ENCODE measurements at regions not wholly inside any gene's neighbourhood (a gene's known extent, or its start where the extent isn't known, plus 50 kb on each side); places are given as distances from the start of the nearest gene placed in this dataset.
"Not testable (repeated sequence)": the region's sequence is repeated elsewhere in the genome, so short reads cannot be mapped to it uniquely, and the experiment has no call there.

DNA sequence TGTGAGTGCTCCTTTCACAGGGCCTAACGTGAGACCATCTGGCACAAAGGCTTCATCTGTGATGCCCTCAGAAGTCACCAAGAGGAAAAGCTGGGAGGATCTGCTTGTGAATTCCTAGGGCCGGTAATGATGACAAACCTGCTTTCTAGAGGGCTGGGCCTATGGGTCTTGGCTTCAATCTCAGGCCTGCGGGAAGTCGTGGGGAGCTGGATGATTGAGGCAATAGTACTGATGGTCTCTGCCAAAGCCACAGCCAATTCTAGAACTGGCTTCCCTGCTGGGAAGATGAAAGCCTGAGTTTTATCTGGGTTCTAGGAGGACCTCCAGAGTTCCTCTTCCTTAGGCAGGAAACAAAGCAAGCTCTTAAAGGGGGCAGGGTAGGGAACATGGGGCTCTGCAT, 102.7 kb downstream of the TMEM215 start:
- intact Hi-C loops (cut with micrococcal nuclease): no loop called here

DNA sequence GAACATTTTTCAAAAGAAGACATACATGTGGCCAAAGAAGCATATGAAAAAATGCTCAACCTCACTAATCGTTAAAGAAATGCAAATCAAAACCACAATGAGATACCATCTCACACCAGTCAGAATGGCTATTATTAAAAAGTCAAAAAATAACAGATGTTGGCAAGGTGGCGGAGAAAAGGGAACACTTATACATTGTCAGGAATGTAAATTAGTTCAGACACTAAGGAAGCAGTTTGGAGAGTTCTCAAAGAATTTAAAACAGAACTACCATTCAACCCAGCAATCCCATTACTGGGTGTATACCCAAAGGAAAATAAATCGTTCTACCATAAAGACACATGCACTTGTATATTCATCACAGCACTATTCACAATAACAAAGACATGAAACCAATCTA, 106.9 kb downstream of the APTX start:
- intact Hi-C loops (cut with micrococcal nuclease); H3K27me3 ChIP-seq (ENCODE audit: insufficient read depth, low read length); H3K27ac Mint-ChIP-seq; H3K27me3 Mint-ChIP-seq; H3K4me1 ChIP-seq (ENCODE audit: insufficient read depth, low read length); H3K36me3 Mint-ChIP-seq; H3K4me3 Mint-ChIP-seq; H3K4me1 Mint-ChIP-seq; H3K9me3 Mint-ChIP-seq; CTCF ChIA-PET (ENCODE audit: partially characterized antibody); DNase-seq; H3K27ac ChIP-seq (ENCODE audit: low read depth, low read length); H3K36me3 ChIP-seq (ENCODE audit: insufficient read depth, low read length); H3K4me3 ChIP-seq (ENCODE audit: low read length in 2 of 2); POLR2A ChIA-PET (ENCODE audit: partially characterized antibody); H3K9me3 ChIP-seq (ENCODE audit: control insufficient read depth in 1 of 2, low read length in 2 of 2): not testable (repeated sequence)

More for the DNA sequence above, 102.7 kb downstream of the TMEM215 start:
- Histone ChIP-seq H3K27me3 (ENCODE audit: insufficient read depth, low read length) (no peaks in the 10 kb centered on the region), H3K9me3 (ENCODE audit: control insufficient read depth in 1 of 2, low read length in 2 of 2) (no peaks in the 10 kb centered on the region), H3K36me3 (ENCODE audit: insufficient read depth, low read length) (no peaks in the 10 kb centered on the region), H3K4me1 (ENCODE audit: insufficient read depth, low read length) (no peaks in the 10 kb centered on the region), H3K27ac (ENCODE audit: low read depth, low read length) (no peak overlapping the region), H3K4me3 (ENCODE audit: low read length in 2 of 2) (no peak overlapping the region)
- ChIA-PET CTCF (ENCODE audit: partially characterized antibody) (interaction anchor here (1.3 kb wide), 2 partner anchors 8 to 28 kb away, joined by 3 read pairs; no protein-coding TSS in a partner anchor), POLR2A (ENCODE audit: partially characterized antibody) (no interaction called here)
- no peaks in the 10 kb centered on the region for H3K4me1 Mint-ChIP-seq
- peaks cover 0 to 2% of the 10 kb centered on the region in 2 donors for H3K27me3 Mint-ChIP-seq
- DNase-seq: no peak
- H3K27ac Mint-ChIP-seq: no peak overlapping the region
- peaks cover 0 to 2% (median 0%) of the 10 kb centered on the region in 8 donors for H3K9me3 Mint-ChIP-seq
- no peak overlapping the region for H3K4me3 Mint-ChIP-seq
- H3K36me3 Mint-ChIP-seq: no peaks in the 10 kb centered on the region

DNA sequence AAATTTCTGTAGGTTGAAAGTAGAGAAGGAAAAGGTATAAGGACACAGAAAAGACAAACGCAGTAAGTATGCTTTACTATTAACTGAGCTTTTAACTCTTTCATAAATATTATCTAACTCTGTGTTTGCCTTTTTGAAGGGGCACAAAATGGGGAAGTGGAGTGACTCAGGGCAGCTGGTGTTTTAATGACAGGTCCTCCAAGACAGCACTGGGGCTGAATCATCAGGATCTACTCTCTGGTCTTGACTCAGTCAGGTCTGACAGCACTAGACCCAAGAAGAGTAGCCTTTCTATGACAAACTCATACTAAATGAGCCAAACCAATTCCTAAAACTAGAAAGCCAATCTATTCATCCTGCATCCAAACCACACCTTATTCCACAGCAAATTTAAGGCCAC, 102.2 kb downstream of the APTX start:
- no peaks in the 10 kb centered on the region for H3K9me3 ChIP-seq (ENCODE audit: control insufficient read depth in 1 of 2, low read length in 2 of 2)
- H3K4me1 ChIP-seq (ENCODE audit: insufficient read depth, low read length): no peaks in the 10 kb centered on the region
- no peaks in the 10 kb centered on the region for H3K36me3 Mint-ChIP-seq
- intact Hi-C loops (cut with micrococcal nuclease): no loop called here
- H3K4me1 Mint-ChIP-seq: no peaks in the 10 kb centered on the region
- no peak overlapping the region for H3K27ac ChIP-seq (ENCODE audit: low read depth, low read length)
- no peak overlapping the region for H3K27ac Mint-ChIP-seq
- no peaks in the 10 kb centered on the region for H3K27me3 ChIP-seq (ENCODE audit: insufficient read depth, low read length)
- H3K27me3 Mint-ChIP-seq: peaks cover 9 to 13% of the 10 kb centered on the region in 2 donors
- no peak for DNase-seq
- H3K4me3 Mint-ChIP-seq: no peak overlapping the region
- peaks cover 0 to 9% (median 6%) of the 10 kb centered on the region in 8 donors for H3K9me3 Mint-ChIP-seq
- ChIA-PET CTCF (ENCODE audit: partially characterized antibody) (no interaction called here), POLR2A (ENCODE audit: partially characterized antibody) (no interaction called here)
- no peak overlapping the region for H3K4me3 ChIP-seq (ENCODE audit: low read length in 2 of 2)
- H3K36me3 ChIP-seq (ENCODE audit: insufficient read depth, low read length): no peaks in the 10 kb centered on the region

DNA sequence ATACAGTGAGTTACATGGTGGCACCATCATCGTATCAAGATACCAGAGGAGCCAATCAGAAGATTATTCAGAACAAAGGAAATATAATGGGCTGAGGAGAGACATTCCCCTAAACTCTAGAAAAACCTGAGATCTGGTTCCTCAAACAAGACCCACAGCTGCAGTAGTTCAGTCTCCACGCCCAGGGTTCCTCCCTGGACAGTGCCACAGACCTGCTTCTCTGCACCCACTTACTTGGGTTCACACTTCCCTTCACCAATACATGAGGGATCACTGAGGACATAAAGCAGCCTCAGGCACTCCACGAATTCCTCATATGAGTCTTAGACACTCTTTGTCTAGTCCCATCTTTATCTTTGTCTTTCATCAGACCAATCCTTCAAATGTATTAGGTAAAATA, 101.7 kb downstream of the APTX start:
- H3K4me1 Mint-ChIP-seq: no peaks in the 10 kb centered on the region
- Histone ChIP-seq H3K27me3 (ENCODE audit: insufficient read depth, low read length) (no peaks in the 10 kb centered on the region), H3K4me1 (ENCODE audit: insufficient read depth, low read length) (no peaks in the 10 kb centered on the region), H3K36me3 (ENCODE audit: insufficient read depth, low read length) (no peaks in the 10 kb centered on the region), H3K27ac (ENCODE audit: low read depth, low read length) (no peak overlapping the region), H3K9me3 (ENCODE audit: control insufficient read depth in 1 of 2, low read length in 2 of 2) (no peaks in the 10 kb centered on the region), H3K4me3 (ENCODE audit: low read length in 2 of 2) (no peak overlapping the region)
- peaks cover 0 to 9% (median 6%) of the 10 kb centered on the region in 8 donors for H3K9me3 Mint-ChIP-seq
- no peak overlapping the region for H3K4me3 Mint-ChIP-seq
- ChIA-PET POLR2A (ENCODE audit: partially characterized antibody) (no interaction called here), CTCF (ENCODE audit: partially characterized antibody) (no interaction called here)
- H3K27ac Mint-ChIP-seq: no peak overlapping the region
- intact Hi-C loops (cut with micrococcal nuclease): no loop called here
- peaks cover 9 to 13% of the 10 kb centered on the region in 2 donors for H3K27me3 Mint-ChIP-seq
- DNase-seq: no peak
- no peaks in the 10 kb centered on the region for H3K36me3 Mint-ChIP-seq

DNA sequence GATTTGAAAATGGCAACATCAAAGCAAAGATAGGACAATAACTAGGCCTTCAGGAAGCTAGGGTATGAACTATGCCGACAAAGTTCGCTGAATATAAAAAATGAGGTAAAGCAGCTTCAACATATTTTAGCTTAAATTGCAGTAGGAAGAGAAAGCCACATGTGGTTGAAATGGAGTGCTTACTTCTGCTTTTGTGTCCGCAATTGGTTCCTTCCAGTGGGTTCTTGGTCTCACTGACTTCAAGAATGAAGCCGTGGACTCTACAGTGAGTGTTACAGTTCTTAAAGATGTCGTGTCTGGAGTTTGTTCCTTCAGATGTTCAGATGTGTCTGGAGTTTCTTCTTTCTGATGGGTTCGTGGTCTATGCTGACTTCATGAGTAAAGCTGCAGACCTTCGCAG, 95.2 kb downstream of the APTX start:
- H3K4me1 ChIP-seq (ENCODE audit: insufficient read depth, low read length): no peaks in the 10 kb centered on the region
- H3K36me3 ChIP-seq (ENCODE audit: insufficient read depth, low read length): no peaks in the 10 kb centered on the region
- no peak overlapping the region for H3K4me3 ChIP-seq (ENCODE audit: low read length in 2 of 2)
- peaks cover 12% of the 10 kb centered on the region in 2 donors for H3K27me3 Mint-ChIP-seq
- H3K36me3 Mint-ChIP-seq: peaks cover 2 to 8% of the 10 kb centered on the region in 2 donors
- ChIA-PET POLR2A (ENCODE audit: partially characterized antibody) (no interaction called here), CTCF (ENCODE audit: partially characterized antibody) (interaction anchor here (1.3 kb wide), 1 partner anchor 8 kb away, joined by 4 read pairs; no protein-coding TSS in a partner anchor)
- no peaks in the 10 kb centered on the region for H3K4me1 Mint-ChIP-seq
- H3K9me3 ChIP-seq (ENCODE audit: control insufficient read depth in 1 of 2, low read length in 2 of 2): no peaks in the 10 kb centered on the region
- H3K27ac ChIP-seq (ENCODE audit: low read depth, low read length): no peak overlapping the region
- no peak for DNase-seq
- H3K9me3 Mint-ChIP-seq: peaks cover 0 to 6% (median 3%) of the 10 kb centered on the region in 8 donors
- no peak overlapping the region for H3K27ac Mint-ChIP-seq
- no peak overlapping the region for H3K4me3 Mint-ChIP-seq
- intact Hi-C loops (cut with micrococcal nuclease): no loop called here
- H3K27me3 ChIP-seq (ENCODE audit: insufficient read depth, low read length): no peaks in the 10 kb centered on the region

DNA sequence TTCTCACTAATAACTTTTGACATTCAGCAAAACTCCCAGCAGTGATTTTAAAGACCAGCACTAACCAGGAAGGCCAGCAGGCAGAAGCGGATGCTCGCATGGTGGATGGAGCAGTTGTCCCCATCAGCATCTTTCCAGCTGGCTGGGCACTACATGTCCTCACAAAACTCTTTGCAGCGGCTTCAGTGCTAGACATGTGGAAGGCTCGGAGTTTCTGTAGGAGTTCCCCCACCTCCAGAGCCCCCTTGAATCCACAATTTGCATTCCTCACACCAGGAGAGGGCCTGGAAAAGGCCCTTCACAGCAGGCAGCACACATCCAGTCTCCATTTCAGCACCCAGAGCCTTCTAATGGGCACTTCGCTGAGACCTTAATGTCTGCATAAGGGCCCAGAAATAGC, 85.6 kb downstream of the APTX start:
- Mint-ChIP-seq H3K4me1 (no peaks in the 10 kb centered on the region), H3K27me3 (peaks cover 4% of the 10 kb centered on the region in 2 donors), H3K36me3 (peaks cover 0 to 4% of the 10 kb centered on the region in 2 donors), H3K27ac (no peak overlapping the region), H3K9me3 (no peaks in the 10 kb centered on the region), H3K4me3 (no peak overlapping the region)
- Histone ChIP-seq H3K36me3 (ENCODE audit: insufficient read depth, low read length) (no peaks in the 10 kb centered on the region), H3K27ac (ENCODE audit: low read depth, low read length) (no peak overlapping the region), H3K9me3 (ENCODE audit: control insufficient read depth in 1 of 2, low read length in 2 of 2) (no peaks in the 10 kb centered on the region), H3K27me3 (ENCODE audit: insufficient read depth, low read length) (no peaks in the 10 kb centered on the region), H3K4me3 (ENCODE audit: low read length in 2 of 2) (no peak overlapping the region), H3K4me1 (ENCODE audit: insufficient read depth, low read length) (no peaks in the 10 kb centered on the region)
- ChIA-PET POLR2A (ENCODE audit: partially characterized antibody) (no interaction called here), CTCF (ENCODE audit: partially characterized antibody) (no interaction called here)
- DNase-seq: no peak
- intact Hi-C loops (cut with micrococcal nuclease): no loop called here

DNA sequence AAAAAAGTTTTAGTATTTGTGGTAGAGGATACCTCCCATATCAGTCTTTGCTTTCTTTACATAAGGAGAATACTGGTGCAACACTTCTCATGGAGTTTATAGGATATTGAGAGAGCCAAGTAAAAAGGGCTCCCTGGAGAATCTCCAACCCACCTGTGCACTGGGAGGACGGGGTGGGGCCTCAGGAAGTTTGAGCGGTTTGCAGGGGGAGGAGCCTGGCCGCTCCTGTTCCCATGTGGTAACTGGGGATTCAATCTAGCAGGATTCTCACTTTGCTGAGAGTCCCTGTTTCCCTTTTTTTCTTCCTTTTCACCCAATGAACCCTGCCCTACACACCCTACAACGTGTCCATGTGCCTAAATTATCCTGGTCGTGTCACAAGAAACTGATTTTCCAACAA, 82.8 kb downstream of the APTX start:
- no peak for DNase-seq
- intact Hi-C loops (cut with micrococcal nuclease): no loop called here
- peaks cover 1 to 11% of the 10 kb centered on the region in 2 donors for H3K36me3 Mint-ChIP-seq
- no peak overlapping the region for H3K27ac ChIP-seq (ENCODE audit: low read depth, low read length)
- CTCF ChIA-PET (ENCODE audit: partially characterized antibody): no interaction called here
- no peaks in the 10 kb centered on the region for H3K4me1 Mint-ChIP-seq
- H3K9me3 ChIP-seq (ENCODE audit: control insufficient read depth in 1 of 2, low read length in 2 of 2): no peaks in the 10 kb centered on the region
- no peaks in the 10 kb centered on the region for H3K27me3 ChIP-seq (ENCODE audit: insufficient read depth, low read length)
- H3K4me1 ChIP-seq (ENCODE audit: insufficient read depth, low read length): no peaks in the 10 kb centered on the region
- POLR2A ChIA-PET (ENCODE audit: partially characterized antibody): no interaction called here
- no peak overlapping the region for H3K4me3 ChIP-seq (ENCODE audit: low read length in 2 of 2)
- H3K27ac Mint-ChIP-seq: no peak overlapping the region
- H3K27me3 Mint-ChIP-seq: peaks cover 0 to 1% of the 10 kb centered on the region in 2 donors
- H3K36me3 ChIP-seq (ENCODE audit: insufficient read depth, low read length): no peaks in the 10 kb centered on the region
- H3K9me3 Mint-ChIP-seq: peaks cover 0 to 5% (median 0%) of the 10 kb centered on the region in 8 donors
- H3K4me3 Mint-ChIP-seq: no peak overlapping the region
